Activated CD4-positive, alpha-beta T cell treated with anti-CD3 and anti-CD28 coated beads, Interleukin-2, amount 50 U/mL, for 16 hours (primary cell): ENCODE measurements at regions not wholly inside any gene's neighbourhood (a gene's known extent, or its start where the extent isn't known, plus 50 kb on each side); places are given as distances from the start of the nearest gene placed in this dataset.
A peak's percentile ranks its signal among the peaks of the same experiment; 100 is the strongest.
"Not testable (repeated sequence)": the region's sequence is repeated elsewhere in the genome, so short reads cannot be mapped to it uniquely, and the experiment has no call there.

ENCODE experiments used
- DNase-seq: peaks from one replicate; pipeline ENCODE4 v3.0.0-alpha.2; 2020

DNA sequence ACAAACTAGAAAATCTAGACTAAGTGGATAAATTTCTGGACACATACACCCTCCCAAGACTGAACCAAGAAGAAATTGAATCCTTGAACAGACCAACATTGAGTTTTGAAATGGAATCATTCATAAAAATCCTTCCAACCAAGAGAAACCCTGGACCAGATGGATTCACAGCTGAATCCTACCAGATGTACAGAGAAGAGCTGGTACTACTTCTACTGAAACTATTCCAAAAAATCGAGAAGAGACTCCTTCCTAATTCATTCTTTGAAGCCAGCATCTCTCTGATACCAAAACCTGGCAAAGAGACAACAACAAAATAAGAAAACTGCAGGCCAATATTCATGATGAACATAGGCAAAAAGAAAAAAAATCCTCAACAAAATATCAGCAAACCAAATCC is 227.4 kb downstream of the RPAP3 start:
- no peak for DNase-seq

DNA sequence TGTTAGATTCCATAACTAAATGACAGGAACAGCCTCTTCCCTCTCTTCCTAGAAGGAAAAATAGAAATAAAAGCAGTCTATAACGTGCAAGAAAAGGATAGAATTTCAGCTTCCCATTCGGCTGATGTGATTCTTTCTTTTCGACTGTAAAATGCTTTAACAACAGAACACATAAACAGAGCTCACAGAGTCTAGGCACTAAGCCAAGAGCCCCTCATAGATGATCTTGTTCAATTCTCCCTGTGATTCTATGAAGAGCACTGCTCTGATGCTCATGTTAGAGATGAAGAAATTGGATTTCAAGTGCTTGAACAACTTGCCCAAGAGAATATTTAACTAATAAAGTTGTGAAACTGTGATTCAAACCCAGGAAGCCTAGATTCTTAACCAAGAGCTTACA is 232.7 kb downstream of the RPAP3 start:
- no peak for DNase-seq

DNA sequence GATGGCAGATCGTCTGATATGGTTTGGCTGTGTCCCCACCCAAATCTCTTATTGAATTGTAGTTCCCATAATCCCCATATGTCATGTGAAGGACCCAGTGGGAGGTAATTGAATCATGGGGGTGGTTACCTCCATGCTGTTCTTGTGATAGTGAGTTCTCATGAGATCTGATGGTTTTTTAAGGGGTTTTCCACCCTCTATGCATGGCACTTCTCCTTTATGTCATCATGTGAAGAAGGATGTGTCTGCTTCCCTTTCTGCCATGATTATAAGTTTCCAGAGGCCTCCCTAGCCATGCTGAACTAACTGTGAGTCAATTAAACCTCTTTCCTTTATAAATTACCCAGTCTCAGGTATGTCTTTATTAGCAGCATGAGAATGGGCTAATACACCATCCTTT is 235.5 kb downstream of the RPAP3 start:
- DNase-seq: not testable (repeated sequence)

DNA sequence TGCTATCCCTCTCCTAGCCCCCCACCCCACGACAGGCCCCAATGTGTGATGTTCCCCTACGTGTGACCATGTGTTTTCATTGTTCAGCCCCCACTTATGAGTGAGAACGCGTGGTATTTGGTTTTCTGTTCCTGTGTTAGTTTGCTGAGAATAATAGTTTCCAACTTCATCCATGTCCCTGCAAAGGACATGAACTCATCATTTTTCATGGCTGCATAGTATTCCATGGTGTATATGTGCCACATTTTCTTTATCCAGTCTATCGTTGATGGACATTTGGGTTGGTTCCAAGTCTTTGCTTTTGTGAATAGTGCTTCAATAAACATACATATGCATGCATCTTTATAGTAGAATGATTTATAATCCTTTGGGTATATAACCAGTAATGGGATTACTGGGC is 241.9 kb downstream of the RPAP3 start:
- not testable (repeated sequence) for DNase-seq

DNA sequence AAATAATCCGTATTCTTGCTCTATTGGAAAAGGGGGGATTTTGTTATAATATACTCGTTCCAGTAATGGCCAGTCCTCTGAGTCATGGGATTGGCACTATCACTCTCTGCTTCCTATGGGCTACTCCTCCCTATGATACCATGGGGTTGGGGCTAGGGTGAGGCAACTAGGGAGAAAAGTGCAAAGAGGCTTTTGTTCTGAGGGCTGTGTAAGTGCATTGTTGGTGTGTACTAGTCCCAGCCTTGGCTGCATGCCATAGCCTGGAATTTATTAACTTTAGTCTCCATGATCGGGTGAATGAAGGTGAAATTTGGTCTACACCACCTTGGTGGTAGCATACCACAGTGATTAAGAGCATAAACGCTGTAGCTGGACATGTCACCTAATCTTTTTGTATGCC is 247.6 kb downstream of the RPAP3 start:
- no peak for DNase-seq

DNA sequence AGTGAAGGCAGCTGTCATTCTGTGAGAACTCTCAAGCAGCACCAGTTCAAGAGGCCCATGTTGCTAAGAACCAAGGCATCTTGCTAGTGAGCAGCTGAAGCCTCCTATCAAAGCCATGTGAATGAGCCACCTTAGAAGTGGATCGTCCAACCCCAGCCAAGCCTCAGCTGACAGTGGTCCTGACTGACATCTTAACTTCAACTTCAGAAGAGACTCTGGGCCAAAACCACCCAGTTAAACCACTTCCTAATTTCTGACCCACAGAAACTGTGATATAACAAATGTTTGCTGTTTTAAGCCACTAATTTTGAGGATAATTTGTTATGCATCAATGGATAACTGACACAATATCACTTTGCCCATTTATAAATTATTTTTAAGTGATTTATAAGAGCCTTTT is 256.0 kb downstream of the RPAP3 start:
- DNase-seq: no peak

DNA sequence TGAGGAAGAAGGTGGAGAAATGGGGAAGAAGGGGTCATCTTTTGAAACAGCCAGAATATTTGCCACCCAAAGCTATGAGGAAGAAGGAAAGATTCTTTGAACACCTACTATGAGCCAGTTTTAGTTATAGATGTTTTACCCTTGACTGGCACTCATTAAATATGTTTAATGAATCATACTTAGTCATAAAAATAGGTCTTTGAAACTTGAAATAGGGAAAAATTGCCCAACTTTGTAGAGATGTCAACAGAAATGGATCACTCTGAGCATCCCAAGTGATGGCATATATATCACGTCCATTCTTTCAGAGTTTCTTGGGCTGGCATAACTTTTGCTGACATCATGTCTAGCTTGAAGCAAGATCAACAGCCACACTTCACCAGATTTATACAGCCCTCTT is 263.5 kb downstream of the RPAP3 start:
- DNase-seq: no peak

DNA sequence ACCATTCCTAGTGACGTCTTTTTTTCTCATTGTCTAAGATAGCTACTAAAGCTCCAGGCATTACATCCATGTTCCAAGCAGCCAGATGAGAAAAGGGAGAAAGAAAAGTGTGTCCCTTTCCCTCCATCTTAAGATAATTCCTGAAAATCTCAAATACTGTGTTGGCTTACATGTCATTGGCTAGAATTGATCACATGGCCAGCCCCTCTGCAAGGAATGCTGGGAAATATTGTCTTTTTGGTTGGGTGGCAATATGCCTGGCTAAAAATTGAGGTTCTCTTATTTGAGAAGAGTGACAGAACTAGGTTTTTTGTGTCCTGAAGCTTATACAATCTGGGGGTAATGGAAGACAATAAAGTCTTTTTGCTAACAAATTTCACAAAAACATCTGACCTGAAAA is 264.3 kb downstream of the RPAP3 start:
- no peak for DNase-seq

DNA sequence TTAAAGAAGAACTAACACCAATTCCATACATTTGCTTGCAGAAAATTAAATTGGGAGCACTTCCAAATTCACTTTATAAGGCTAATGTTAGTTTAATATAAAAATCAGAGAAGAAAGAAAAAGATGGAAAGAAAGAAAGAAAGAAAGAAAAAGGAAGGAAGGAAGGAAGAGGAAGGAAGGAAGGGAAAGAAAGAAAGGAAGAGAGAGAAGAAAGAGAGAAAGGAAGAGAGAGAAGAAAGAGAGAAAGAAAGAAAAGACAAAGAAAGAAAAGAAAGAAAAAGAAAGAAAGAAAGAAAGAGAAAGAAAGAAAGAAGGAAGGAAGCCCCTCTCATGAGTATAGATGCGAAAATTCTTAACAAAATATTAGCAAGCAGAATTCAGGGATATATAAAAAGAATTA is 267.7 kb downstream of the RPAP3 start:
- no peak for DNase-seq

DNA sequence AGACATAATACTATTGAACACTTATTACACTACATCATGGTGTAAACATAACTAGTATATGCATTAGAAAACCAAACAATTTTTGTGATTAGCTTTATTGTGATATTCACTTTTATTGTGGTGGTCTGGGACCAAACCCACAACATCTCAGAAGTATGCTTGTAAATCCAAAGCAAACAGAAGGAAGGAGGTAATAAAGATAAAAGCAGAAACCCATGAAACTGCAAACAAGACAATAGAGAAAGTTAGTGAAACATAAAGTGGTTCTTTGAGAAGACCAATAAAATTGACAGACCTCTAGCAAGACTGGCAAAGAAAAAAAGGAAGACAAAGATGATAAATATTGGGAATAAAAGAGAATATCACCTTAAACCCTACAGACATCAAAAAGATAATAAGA is 268.3 kb downstream of the RPAP3 start:
- DNase-seq: no peak

DNA sequence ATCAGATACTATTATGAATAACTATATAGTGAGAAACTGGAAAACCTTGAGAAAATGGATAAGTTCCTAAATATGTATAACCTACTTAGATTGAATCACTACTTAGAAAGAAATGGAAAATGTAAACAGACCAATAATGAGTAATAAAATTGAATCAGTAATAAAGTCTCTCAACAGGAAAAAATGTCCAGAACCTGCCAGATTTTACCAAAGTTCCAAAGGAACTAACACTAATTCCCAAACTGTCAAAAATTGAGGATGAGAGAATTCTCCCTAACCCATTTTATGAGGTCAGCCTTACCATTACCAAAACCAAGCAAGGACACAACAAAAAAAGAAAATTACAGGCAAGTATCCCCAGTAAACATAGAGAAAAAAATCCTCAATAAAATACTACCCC is 272.0 kb downstream of the RPAP3 start:
- no peak for DNase-seq

DNA sequence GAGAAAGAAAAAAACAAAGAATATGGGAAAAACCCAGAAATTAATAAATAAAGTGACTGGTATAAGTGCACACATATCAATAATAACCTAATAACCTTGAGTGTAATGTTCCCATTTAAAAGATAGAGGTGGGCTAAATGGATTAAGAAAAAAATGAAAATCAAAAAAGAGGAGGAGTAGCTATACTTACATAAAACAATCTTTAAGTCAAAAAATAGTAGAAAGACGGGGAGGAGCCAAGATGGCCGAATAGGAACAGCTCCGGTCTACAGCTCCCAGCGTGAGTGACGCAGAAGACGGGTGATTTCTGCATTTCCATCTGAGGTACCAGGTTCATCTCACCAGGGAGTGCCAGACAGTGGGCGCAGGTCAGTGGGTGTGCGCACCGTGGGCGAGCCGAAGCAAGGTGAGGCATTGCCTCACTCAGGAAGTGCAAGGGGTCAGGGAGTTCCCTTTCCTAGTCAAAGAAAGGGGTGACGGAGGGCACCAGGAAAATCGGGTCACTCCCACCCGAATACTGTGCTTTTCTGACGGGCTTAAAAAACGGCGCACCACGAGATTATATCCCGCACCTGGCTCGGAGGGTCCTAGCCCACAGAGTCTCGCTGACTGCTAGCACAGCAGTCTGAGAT is 279.0 kb downstream of the RPAP3 start:
- not testable (repeated sequence) for DNase-seq

DNA sequence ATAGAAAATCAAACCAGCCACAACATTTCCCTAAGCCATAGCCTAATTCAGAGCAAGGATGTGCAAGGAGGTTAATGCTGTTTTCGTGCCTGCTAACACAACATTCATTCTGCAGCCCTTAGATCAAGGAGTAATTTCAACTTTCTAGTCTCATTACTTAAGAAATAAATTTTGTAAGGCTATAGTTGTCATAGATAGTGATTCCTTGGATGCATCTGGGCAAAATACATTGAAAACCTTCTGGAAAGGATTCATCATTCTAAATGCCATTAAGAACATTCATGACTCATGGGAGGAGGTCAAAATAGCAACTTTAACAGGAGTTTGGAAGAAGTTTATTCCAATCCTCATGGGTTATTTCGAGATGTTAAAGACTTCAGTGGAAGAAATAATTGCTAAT is 283.2 kb downstream of the RPAP3 start:
- no peak for DNase-seq

DNA sequence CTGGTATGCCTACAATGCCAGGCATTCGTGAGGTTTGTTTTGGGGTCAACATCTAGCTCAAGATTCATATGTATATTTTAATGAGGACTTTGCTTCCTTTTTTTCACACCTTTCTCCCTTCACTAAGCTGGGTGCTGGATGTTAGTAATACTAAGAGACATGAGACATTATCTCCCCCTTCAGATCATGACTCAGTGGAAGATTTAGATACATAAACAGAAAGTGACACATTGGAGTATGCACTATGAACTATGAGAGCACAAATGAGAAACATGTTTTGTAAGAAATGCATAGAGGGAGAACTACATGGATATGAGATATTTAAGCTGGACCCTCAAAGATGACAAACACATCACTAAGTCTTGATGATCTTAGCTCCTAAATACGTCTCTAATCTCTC is 286.3 kb downstream of the RPAP3 start:
- peak; percentile 55 for DNase-seq

DNA sequence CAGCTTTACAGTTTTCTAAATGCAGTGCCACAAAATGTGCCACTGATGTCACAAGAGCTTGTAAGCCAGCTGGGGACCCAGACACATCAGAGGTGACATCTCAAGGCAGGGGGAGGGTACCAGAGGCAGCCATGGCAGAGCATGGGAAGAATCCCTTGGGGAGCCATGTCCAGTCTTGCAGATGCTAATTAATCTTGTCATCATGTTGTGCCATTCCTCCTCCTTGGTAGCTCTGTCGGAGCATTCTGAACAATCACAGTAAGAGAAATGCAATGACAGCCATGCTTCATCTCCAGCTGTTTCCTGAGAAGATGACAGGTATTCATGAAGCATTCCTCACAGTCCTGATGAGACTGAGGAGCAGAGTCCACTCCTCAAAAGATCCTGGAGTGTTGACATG is 287.9 kb downstream of the RPAP3 start:
- no peak for DNase-seq

DNA sequence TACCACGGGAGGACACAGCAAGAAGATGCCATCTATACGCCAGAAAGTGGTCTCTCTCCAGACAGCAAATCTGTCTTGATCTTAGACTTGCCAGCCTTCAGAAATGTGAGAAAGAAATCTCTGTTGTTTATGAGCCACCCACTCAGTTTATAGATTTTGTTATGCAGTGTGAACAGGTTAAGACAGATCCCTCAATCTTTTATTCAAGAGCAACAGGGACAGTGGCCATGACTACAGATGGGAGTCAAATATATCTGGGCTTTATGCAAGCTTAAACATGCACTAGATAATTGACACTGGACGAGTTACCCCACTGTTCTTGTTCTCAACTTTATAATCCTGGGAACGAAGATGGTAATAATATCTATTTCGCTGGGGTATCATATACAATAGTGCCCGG is 288.7 kb downstream of the RPAP3 start:
- no peak for DNase-seq

DNA sequence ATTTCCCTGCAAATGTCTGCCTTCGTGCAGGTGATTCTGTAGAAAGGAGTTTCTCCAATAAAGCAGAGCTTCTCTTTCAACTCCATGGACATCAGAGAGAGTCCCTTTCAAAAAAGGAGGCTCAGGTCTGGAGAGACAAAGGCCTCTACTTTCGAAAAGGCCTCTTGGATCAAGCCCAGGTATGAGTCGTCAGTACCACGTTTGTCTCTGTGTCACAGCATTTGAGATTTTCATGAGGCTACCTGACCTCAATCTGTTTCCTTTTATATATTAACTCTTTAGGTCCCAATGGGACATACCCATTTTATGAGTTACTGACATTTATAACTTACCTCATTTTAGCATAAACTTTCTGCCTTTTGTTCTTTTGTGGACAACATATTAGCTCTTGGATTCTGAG is 290.8 kb downstream of the RPAP3 start:
- no peak for DNase-seq

DNA sequence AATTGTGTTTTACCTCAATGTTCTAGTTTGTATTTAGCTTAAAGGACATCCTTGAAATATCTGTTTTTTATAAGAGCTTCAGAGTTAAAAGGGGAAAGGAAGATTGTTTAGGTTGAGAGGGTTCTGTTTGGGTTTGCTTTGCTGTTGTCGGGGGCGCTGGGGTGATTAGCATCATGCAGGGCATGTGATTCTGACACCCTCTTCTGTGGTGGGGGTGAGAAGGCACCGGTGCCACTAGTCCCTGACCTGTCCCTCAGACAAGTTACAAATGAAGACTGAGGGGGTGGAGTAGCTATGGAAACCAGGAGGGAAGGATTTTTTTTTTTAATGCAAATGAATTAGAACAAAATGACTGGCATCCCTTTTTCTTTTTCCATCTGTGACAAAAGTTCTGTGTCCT is 291.3 kb downstream of the RPAP3 start:
- no peak for DNase-seq

DNA sequence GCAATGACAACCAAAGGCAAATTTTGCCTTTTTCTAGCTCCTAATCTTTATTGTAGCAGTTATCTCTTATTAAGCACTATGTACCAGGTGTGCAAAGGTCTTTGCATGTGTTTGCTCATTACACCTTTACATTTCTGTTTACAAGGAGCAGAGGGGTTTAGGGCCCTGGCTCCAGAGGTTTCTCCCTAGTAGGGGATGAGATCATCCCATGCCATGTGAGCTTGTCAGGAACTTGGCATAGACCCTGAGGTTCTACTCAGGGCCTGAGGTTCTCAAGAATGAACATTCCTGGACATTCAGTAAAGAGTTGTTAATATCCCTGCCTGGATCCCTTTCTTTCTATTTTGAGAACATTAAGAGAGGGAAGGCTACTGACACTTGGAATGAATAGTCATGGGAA is 292.0 kb downstream of the RPAP3 start:
- no peak for DNase-seq

DNA sequence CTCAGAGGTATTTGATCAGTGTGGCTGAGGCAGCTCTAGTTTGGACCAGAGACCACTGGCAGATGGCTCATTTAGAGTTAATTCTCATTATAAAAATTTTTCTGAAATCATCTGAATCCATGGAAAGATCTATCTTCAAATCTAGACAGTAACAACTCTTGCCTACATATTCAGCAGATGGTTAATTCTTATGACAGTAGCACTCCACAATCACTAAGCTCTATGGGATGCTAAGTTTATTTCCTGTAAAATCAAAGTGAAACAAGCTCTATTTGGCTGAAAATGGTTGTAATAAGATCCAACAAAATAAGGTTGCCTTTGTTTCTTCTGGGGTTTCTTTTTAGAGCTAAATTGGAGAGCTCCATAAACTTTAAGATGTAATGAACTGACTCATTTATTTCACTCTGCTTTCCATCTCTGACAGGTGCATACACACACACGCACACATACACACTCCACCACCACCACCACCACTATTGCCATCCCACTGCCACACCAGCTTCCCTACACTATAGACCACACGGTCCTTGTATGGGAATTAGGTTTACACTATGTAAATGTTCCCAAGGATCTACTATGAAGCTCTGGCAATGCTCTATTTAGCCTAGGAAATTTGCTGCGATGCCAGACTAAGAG is 293.1 kb downstream of the RPAP3 start:
- no peak for DNase-seq

DNA sequence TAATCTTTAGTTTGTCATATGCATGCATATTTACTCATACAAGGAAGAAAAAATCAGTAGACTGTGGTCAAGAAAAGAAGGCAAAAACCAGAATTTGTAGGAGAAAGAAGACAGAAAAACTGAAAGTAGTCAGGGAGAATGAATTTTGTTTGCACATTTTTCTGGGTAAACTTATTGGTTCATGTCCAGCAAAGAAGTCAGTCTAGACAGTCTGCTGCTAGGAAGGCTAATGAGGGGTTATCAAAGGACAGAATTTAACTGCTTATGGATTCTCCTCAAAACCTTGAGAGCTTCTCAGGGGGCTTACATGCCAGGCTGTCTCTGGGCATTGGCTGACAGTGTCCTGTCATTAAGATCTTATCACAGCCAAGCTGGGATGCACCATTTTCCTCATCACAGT is 293.9 kb downstream of the RPAP3 start:
- no peak for DNase-seq

DNA sequence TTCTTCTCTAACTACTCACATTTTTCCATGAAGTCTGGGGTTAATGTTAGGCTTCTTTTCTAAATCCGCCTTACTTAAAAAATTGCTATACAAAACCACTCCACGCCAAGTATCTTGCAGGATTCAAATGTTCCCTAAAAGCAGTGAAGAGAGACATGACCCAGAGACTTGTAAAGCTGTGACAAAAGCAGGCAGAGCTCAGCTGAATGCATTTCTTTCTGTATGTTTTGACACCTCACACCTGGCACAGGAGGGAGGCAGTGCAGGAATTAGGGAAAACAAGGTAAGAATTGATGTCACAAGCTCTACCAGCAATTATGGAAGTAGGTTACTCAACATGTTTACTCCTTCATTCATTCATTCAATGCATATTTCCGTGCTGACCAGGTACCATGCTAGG is 295.0 kb downstream of the RPAP3 start:
- DNase-seq: no peak

DNA sequence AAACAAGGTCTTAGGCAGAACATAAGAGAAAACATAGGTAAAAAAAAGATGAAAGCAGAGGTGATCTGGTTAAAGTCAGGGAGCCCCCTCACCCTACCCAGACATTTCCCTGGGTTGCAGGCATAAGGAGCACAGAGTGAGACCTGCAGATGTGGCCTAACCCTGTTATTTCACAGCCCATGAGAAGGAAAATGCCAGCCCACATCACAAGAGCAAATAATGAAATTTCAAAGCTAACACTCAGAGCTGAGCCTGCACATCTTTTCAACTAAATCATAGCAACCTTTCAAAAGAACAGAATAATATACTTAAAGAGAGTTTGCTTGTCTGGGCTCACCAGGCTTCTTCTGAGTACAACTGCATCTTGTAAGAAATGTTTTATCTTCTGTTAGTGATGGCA is 295.4 kb downstream of the RPAP3 start:
- DNase-seq: no peak

DNA sequence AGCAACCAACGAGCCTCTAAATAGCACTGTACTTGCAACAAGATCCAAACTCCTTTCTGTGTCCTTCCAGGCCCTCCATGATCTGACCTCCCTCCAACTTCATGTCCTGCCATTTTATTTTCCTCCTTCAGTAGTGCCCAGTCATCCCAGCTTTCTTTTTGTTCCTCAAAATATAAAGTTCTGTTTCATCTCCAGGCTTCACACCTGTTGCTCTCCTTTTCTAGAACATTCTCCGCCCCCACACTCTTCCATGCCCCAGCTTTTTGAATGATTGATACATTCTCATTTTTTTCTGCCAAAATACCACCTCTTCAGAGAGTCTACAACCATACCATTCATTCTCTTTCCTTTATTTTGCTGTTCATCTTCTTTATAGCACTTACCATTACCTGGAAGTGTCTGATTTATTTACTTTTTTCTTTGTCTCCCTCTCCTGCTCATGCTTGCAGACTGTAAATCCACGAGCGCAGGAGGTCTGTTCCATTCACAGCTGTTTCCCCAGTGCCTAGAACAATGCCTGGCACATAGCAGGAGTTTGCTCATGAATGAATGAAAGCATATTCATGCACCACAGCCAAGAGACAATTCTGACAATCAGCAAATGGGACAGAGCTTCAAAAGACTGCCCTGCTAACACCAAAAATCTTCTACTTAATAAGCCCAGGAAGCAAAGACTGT is 296.4 kb downstream of the RPAP3 start:
- DNase-seq: no peak
